CD4-positive, alpha-beta memory T cell (primary cell): ENCODE measurements at regions not wholly inside any gene's neighbourhood (a gene's known extent, or its start where the extent isn't known, plus 50 kb on each side); places are given as distances from the start of the nearest gene placed in this dataset.

Experiments
- CTCF ChIA-PET: fragments of 350-600 bp; sonication (Branson Sonifier 250); formaldehyde crosslinking; loops from one replicate; lab custom pipeline; 2021; ENCODE audit warnings: inconsistent platforms; ENCODE audit not compliant: partially characterized antibody; lab: Charles Lee
- POLR2A ChIA-PET: fragments of 350-600 bp; sonication (Branson Sonifier 250); formaldehyde crosslinking; loops from one replicate; lab custom pipeline; 2021; ENCODE audit not compliant: partially characterized antibody; lab: Charles Lee
- DNase-seq, 5 donors: peaks; one replicate each; pipeline versions ENCODE4 v3.0.0 to v3.0.0-alpha.2; 2020 to 2022; ENCODE audit warnings: mixed read lengths in 1 of 5
- H3K27ac ChIP-seq: one replicate; pipeline ENCODE4 v1.7.0; 2013; ENCODE audit warnings: low read depth, low read length
- H3K27me3 ChIP-seq: 2 replicates; pipeline ENCODE4 v1.7.0; 2013; ENCODE audit warnings: mild to moderate bottlenecking, low read length, moderate library complexity; ENCODE audit not compliant: insufficient read depth
- H3K36me3 ChIP-seq: 2 replicates; pipeline ENCODE4 v1.7.0; 2013; ENCODE audit warnings: mild to moderate bottlenecking, low read length, moderate library complexity; ENCODE audit not compliant: insufficient read depth
- H3K4me1 ChIP-seq: 2 replicates; pipeline ENCODE4 v1.7.0; 2013; ENCODE audit warnings: mild to moderate bottlenecking, low read length, moderate library complexity; ENCODE audit not compliant: insufficient read depth
- H3K4me3 ChIP-seq, 2 donors: one replicate each; pipeline ENCODE4 v1.7.0; 2013; ENCODE audit warnings: low read length in 2 of 2, mild to moderate bottlenecking in 1 of 2
- H3K9me3 ChIP-seq, 2 donors: one replicate each; pipeline ENCODE4 v1.7.0; 2013; ENCODE audit warnings: low read length in 2 of 2, control low read depth in 1 of 2; ENCODE audit not compliant: control insufficient read depth in 1 of 2
- H3K27ac Mint-ChIP-seq, 7 donors: one replicate each; pipeline ENCODE4 v1.8.0; 2020 to 2021; ENCODE audit warnings: mixed read lengths in 7 of 7, mild to moderate bottlenecking in 6 of 7, inconsistent platforms in 3 of 7, moderate library complexity in 3 of 7
- H3K27me3 Mint-ChIP-seq, 2 donors: one replicate each; pipeline ENCODE4 v1.8.0; 2020 to 2021; ENCODE audit warnings: mixed read lengths in 2 of 2
- H3K36me3 Mint-ChIP-seq, 2 donors: one replicate each; pipeline ENCODE4 v1.8.0; 2020 to 2021; ENCODE audit warnings: mixed read lengths in 2 of 2, inconsistent platforms in 1 of 2, mild to moderate bottlenecking in 1 of 2
- H3K4me1 Mint-ChIP-seq, 4 donors: one replicate each; pipeline ENCODE4 v1.8.0; 2020 to 2021; ENCODE audit warnings: mixed read lengths in 4 of 4, mild to moderate bottlenecking in 1 of 4
- H3K4me3 Mint-ChIP-seq, 8 donors: one replicate each; pipeline ENCODE4 v1.8.0; 2020 to 2021; ENCODE audit warnings: mixed read lengths in 8 of 8, mild to moderate bottlenecking in 7 of 8, moderate library complexity in 6 of 8, inconsistent platforms in 3 of 8
- H3K9me3 Mint-ChIP-seq, 8 donors: one replicate each; pipeline ENCODE4 v1.8.0; 2020 to 2021; ENCODE audit warnings: mixed read lengths in 8 of 8, mild to moderate bottlenecking in 5 of 8, inconsistent platforms in 3 of 8, moderate library complexity in 1 of 8
- intact Hi-C: fragments of 100-400 bp; cut with micrococcal nuclease; formaldehyde crosslinking; loops from one replicate; pipeline ENCODE4 v1.15.1; 2023

GRCh38 chrX:7441586-7441985 lies 293.6 kb upstream of the PUDP start:
- H3K9me3 Mint-ChIP-seq, result peaks cover 0 to 25% (median 6%) of the 10 kb centered on the region in 8 donors
- CTCF ChIA-PET, result no interaction called here

GRCh38 chrX:7435822-7436221 lies 287.9 kb upstream of the PUDP start:
- ChIA-PET CTCF (no interaction called here), POLR2A (no interaction called here)
- H3K4me3 ChIP-seq, result no peak overlapping the region
- Mint-ChIP-seq H3K9me3 (peaks cover 0 to 19% (median 5%) of the 10 kb centered on the region in 8 donors), H3K27me3 (no peaks in the 10 kb centered on the region), H3K4me3 (no peak overlapping the region), H3K36me3 (no peaks in the 10 kb centered on the region), H3K4me1 (no peaks in the 10 kb centered on the region), H3K27ac (no peak overlapping the region)
- H3K9me3 ChIP-seq, result no peaks in the 10 kb centered on the region
- DNase-seq, result no peak
- H3K27me3 ChIP-seq, result no peaks in the 10 kb centered on the region
- intact Hi-C loops, result no loop called here
- no peaks in the 10 kb centered on the region for H3K4me1 ChIP-seq
- H3K36me3 ChIP-seq, result no peaks in the 10 kb centered on the region
- H3K27ac ChIP-seq, result no peak overlapping the region

More at GRCh38 chrX:7441586-7441985, 293.6 kb upstream of the PUDP start:
- no peak for DNase-seq
- intact Hi-C loops, result no loop called here
- Mint-ChIP-seq H3K4me3 (no peak overlapping the region), H3K27me3 (no peaks in the 10 kb centered on the region), H3K27ac (no peak overlapping the region), H3K4me1 (no peaks in the 10 kb centered on the region), H3K36me3 (no peaks in the 10 kb centered on the region)
- POLR2A ChIA-PET, result no interaction called here
- Histone ChIP-seq H3K27me3 (no peaks in the 10 kb centered on the region), H3K36me3 (no peaks in the 10 kb centered on the region), H3K9me3 (no peaks in the 10 kb centered on the region), H3K27ac (no peak overlapping the region), H3K4me1 (no peaks in the 10 kb centered on the region), H3K4me3 (no peak overlapping the region)

- intact Hi-C loops, result no loop called here
- DNase-seq, result no peak
- Histone ChIP-seq H3K4me3 (no peak overlapping the region), H3K9me3 (no peaks in the 10 kb centered on the region), H3K27ac (no peak overlapping the region), H3K36me3 (no peaks in the 10 kb centered on the region), H3K27me3 (no peaks in the 10 kb centered on the region), H3K4me1 (no peaks in the 10 kb centered on the region)
- no peak overlapping the region for H3K4me3 Mint-ChIP-seq
- H3K27me3 Mint-ChIP-seq, result no peaks in the 10 kb centered on the region
- POLR2A ChIA-PET, result no interaction called here
- H3K36me3 Mint-ChIP-seq, result no peaks in the 10 kb centered on the region
- CTCF ChIA-PET, result no interaction called here
- peaks cover 0 to 27% (median 11%) of the 10 kb centered on the region in 8 donors for H3K9me3 Mint-ChIP-seq
- H3K4me1 Mint-ChIP-seq, result no peaks in the 10 kb centered on the region
- H3K27ac Mint-ChIP-seq, result no peak overlapping the region
Observed at GRCh38 chrX:7432901-7433300, 284.9 kb upstream of the PUDP start.

GRCh38 chrX:7420717-7421116 lies 272.8 kb upstream of the PUDP start:
- CTCF ChIA-PET, result no interaction called here
- no peak for DNase-seq
- intact Hi-C loops, result no loop called here
- Mint-ChIP-seq H3K27ac (no peak overlapping the region), H3K9me3 (peaks cover 0 to 9% (median 3%) of the 10 kb centered on the region in 8 donors), H3K4me1 (no peaks in the 10 kb centered on the region), H3K4me3 (no peak overlapping the region), H3K36me3 (no peaks in the 10 kb centered on the region), H3K27me3 (no peaks in the 10 kb centered on the region)
- no peak overlapping the region for H3K4me3 ChIP-seq
- POLR2A ChIA-PET, result no interaction called here
- no peaks in the 10 kb centered on the region for H3K4me1 ChIP-seq
- H3K27ac ChIP-seq, result no peak overlapping the region
- H3K9me3 ChIP-seq, result no peaks in the 10 kb centered on the region
- no peaks in the 10 kb centered on the region for H3K36me3 ChIP-seq
- no peaks in the 10 kb centered on the region for H3K27me3 ChIP-seq

- Histone ChIP-seq H3K36me3 (no peaks in the 10 kb centered on the region), H3K9me3 (no peaks in the 10 kb centered on the region), H3K27ac (no peak overlapping the region), H3K27me3 (no peaks in the 10 kb centered on the region), H3K4me1 (no peaks in the 10 kb centered on the region), H3K4me3 (no peak overlapping the region)
- no peak overlapping the region for H3K4me3 Mint-ChIP-seq
- peaks cover 0 to 2% of the 10 kb centered on the region in 2 donors for H3K27me3 Mint-ChIP-seq
- H3K4me1 Mint-ChIP-seq, result no peaks in the 10 kb centered on the region
- ChIA-PET CTCF (no interaction called here), POLR2A (no interaction called here)
- intact Hi-C loops, result no loop called here
- DNase-seq, result no peak
- no peaks in the 10 kb centered on the region for H3K36me3 Mint-ChIP-seq
- H3K9me3 Mint-ChIP-seq, result peaks cover 0 to 7% (median 1%) of the 10 kb centered on the region in 8 donors
- H3K27ac Mint-ChIP-seq, result no peak overlapping the region
Observed at GRCh38 chrX:7414753-7415152, 266.8 kb upstream of the PUDP start.

- Histone ChIP-seq H3K36me3 (no peaks in the 10 kb centered on the region), H3K9me3 (no peaks in the 10 kb centered on the region), H3K4me1 (no peaks in the 10 kb centered on the region), H3K27ac (no peak overlapping the region), H3K4me3 (no peak overlapping the region), H3K27me3 (no peaks in the 10 kb centered on the region)
- Mint-ChIP-seq H3K36me3 (no peaks in the 10 kb centered on the region), H3K27ac (no peak overlapping the region), H3K9me3 (peaks cover 0 to 7% (median 1%) of the 10 kb centered on the region in 8 donors), H3K4me1 (no peaks in the 10 kb centered on the region), H3K4me3 (no peak overlapping the region), H3K27me3 (peaks cover 0 to 2% of the 10 kb centered on the region in 2 donors)
- ChIA-PET POLR2A (no interaction called here), CTCF (no interaction called here)
- DNase-seq, result no peak
- intact Hi-C loops, result no loop called here
Observed at GRCh38 chrX:7412840-7413239, 264.9 kb upstream of the PUDP start.

GRCh38 chrX:7409866-7410265 lies 261.9 kb upstream of the PUDP start:
- Histone ChIP-seq H3K27ac (no peak overlapping the region), H3K27me3 (no peaks in the 10 kb centered on the region), H3K4me3 (no peak overlapping the region), H3K4me1 (no peaks in the 10 kb centered on the region), H3K9me3 (no peaks in the 10 kb centered on the region), H3K36me3 (no peaks in the 10 kb centered on the region)
- Mint-ChIP-seq H3K27ac (no peak overlapping the region), H3K4me1 (no peaks in the 10 kb centered on the region), H3K4me3 (no peak overlapping the region), H3K9me3 (peaks cover 0 to 10% (median 4%) of the 10 kb centered on the region in 8 donors), H3K27me3 (no peaks in the 10 kb centered on the region), H3K36me3 (no peaks in the 10 kb centered on the region)
- ChIA-PET CTCF (no interaction called here), POLR2A (no interaction called here)
- intact Hi-C loops, result no loop called here
- no peak for DNase-seq

- no peak overlapping the region for H3K4me3 Mint-ChIP-seq
- no peaks in the 10 kb centered on the region for H3K9me3 ChIP-seq
- no peaks in the 10 kb centered on the region for H3K4me1 Mint-ChIP-seq
- H3K4me3 ChIP-seq, result no peak overlapping the region
- intact Hi-C loops, result no loop called here
- POLR2A ChIA-PET, result no interaction called here
- no peak overlapping the region for H3K27ac Mint-ChIP-seq
- H3K36me3 ChIP-seq, result no peaks in the 10 kb centered on the region
- no peak for DNase-seq
- no peaks in the 10 kb centered on the region for H3K36me3 Mint-ChIP-seq
- H3K9me3 Mint-ChIP-seq, result peaks cover 0 to 13% (median 5%) of the 10 kb centered on the region in 8 donors
- no peak overlapping the region for H3K27ac ChIP-seq
- no peaks in the 10 kb centered on the region for H3K27me3 Mint-ChIP-seq
- no peaks in the 10 kb centered on the region for H3K4me1 ChIP-seq
- H3K27me3 ChIP-seq, result no peaks in the 10 kb centered on the region
- CTCF ChIA-PET, result no interaction called here
Observed at GRCh38 chrX:7399373-7399772, 251.4 kb upstream of the PUDP start.
